DOHH2 (cell line): ENCODE measurements at regions not wholly inside any gene's neighbourhood (a gene's known extent, or its start where the extent isn't known, plus 50 kb on each side); places are given as distances from the start of the nearest gene placed in this dataset.

ENCODE experiments used
- CTCF ChIP-seq: fragments of 200-600 bp; sonication (generic); IDR thresholded peaks from one replicate; pipeline ENCODE4 v1.5.1; 2014; ENCODE audit warnings: antibody characterized with exemption, mild to moderate bottlenecking, low read depth, low read length; ENCODE audit not compliant: poor library complexity, severe bottlenecking
- EZH2phosphoT487 ChIP-seq: fragments of 200-600 bp; sonication (generic); IDR thresholded peaks from 2 replicates; pipeline ENCODE4 v1.6.1; 2017; ENCODE audit warnings: borderline replicate concordance, mild to moderate bottlenecking, antibody characterized with exemption, low read length, moderate library complexity, mixed read lengths

GRCh38 chr5:158202801-158203200, 343.9 kb upstream of the CLINT1 start:
- TF ChIP-seq CTCF (no peak), EZH2phosphoT487 (no peak)
